Stimulated activated CD4-positive, alpha-beta T cell treated with anti-CD3 and anti-CD28 coated beads, Interleukin-4, amount 100 ng/mL, for 4 hours (primary cell): ENCODE measurements at regions not wholly inside any gene's neighbourhood (a gene's known extent, or its start where the extent isn't known, plus 50 kb on each side); places are given as distances from the start of the nearest gene placed in this dataset.
"Not testable (repeated sequence)": the region's sequence is repeated elsewhere in the genome, so short reads cannot be mapped to it uniquely, and the experiment has no call there.

ENCODE experiments used
- DNase-seq, 2 experiments: peaks; one replicate each; pipeline ENCODE4 v3.0.0-alpha.2; 2020

- no peak for DNase-seq
Observed at GRCh38 chr6:12525276-12525675, 191.3 kb upstream of the PHACTR1 start.

- no peak for DNase-seq
Observed at GRCh38 chr6:12527339-12527738, 189.2 kb upstream of the PHACTR1 start.

- DNase-seq = no peak
Observed at GRCh38 chr6:12528136-12528535, 188.4 kb upstream of the PHACTR1 start.

- no peak for DNase-seq
Observed at GRCh38 chr6:12528581-12529363, 187.8 kb upstream of the PHACTR1 start.

GRCh38 chr6:12529364-12530019 lies 187.1 kb upstream of the PHACTR1 start:
- DNase-seq = no peak

- DNase-seq = no peak
Observed at GRCh38 chr6:12530345-12530744, 186.2 kb upstream of the PHACTR1 start.

- DNase-seq = no peak
Observed at GRCh38 chr6:12533586-12533985, 183.0 kb upstream of the PHACTR1 start.

- DNase-seq = no peak
Observed at GRCh38 chr6:12534069-12534853, 182.3 kb upstream of the PHACTR1 start.

- no peak for DNase-seq
Observed at GRCh38 chr6:12535586-12536314, 180.8 kb upstream of the PHACTR1 start.

GRCh38 chr6:12536416-12536815 lies 180.2 kb upstream of the PHACTR1 start:
- no peak for DNase-seq

GRCh38 chr6:12537389-12537788 lies 179.2 kb upstream of the PHACTR1 start:
- DNase-seq = no peak

GRCh38 chr6:12538881-12539357 lies 177.6 kb upstream of the PHACTR1 start:
- no peak for DNase-seq

GRCh38 chr6:12542319-12543115 lies 174.1 kb upstream of the PHACTR1 start:
- not testable (repeated sequence) for DNase-seq

- DNase-seq = no peak
Observed at GRCh38 chr6:12543953-12544352, 172.6 kb upstream of the PHACTR1 start.

- no peak for DNase-seq
Observed at GRCh38 chr6:12544821-12545565, 171.6 kb upstream of the PHACTR1 start.

- no peak for DNase-seq
Observed at GRCh38 chr6:12545619-12546409, 170.8 kb upstream of the PHACTR1 start.

GRCh38 chr6:12546410-12547002 lies 170.1 kb upstream of the PHACTR1 start:
- no peak for DNase-seq

GRCh38 chr6:12548526-12548925 lies 168.0 kb upstream of the PHACTR1 start:
- DNase-seq = no peak

GRCh38 chr6:12549445-12549844 lies 167.1 kb upstream of the PHACTR1 start:
- DNase-seq = not testable (repeated sequence)

- not testable (repeated sequence) for DNase-seq
Observed at GRCh38 chr6:12554820-12555219, 161.7 kb upstream of the PHACTR1 start.
